Spinal cord (tissue), 9 donors: ENCODE measurements at regions not wholly inside any gene's neighbourhood (a gene's known extent, or its start where the extent isn't known, plus 50 kb on each side); places are given as distances from the start of the nearest gene placed in this dataset.
A peak's percentile ranks its signal among the peaks of the same experiment; 100 is the strongest.

Source experiments
- DNase-seq, 6 donors: peaks; one replicate each; pipeline versions ENCODE4 v3.0.0 to v3.0.0-alpha.2; 2013 to 2015; ENCODE audit warnings: low spot score in 6 of 6, low read depth in 4 of 6
- H3K27ac ChIP-seq: one replicate; pipeline ENCODE4 v1.5.1; 2013; ENCODE audit warnings: low read depth, low read length, control low read depth
- H3K27me3 ChIP-seq: one replicate; pipeline ENCODE4 v1.6.1; 2013; ENCODE audit warnings: low read length; ENCODE audit not compliant: control insufficient read depth, insufficient read depth
- H3K36me3 ChIP-seq: one replicate; pipeline ENCODE4 v1.6.1; 2013; ENCODE audit warnings: low read length; ENCODE audit not compliant: control insufficient read depth, insufficient read depth
- H3K4me1 ChIP-seq: one replicate; pipeline ENCODE4 v1.6.1; 2013; ENCODE audit warnings: low read length; ENCODE audit not compliant: control insufficient read depth, insufficient read depth
- H3K4me3 ChIP-seq: one replicate; pipeline ENCODE4 v1.5.1; 2013; ENCODE audit warnings: low read depth, low read length, control low read depth
- H3K9me3 ChIP-seq: one replicate; pipeline ENCODE4 v1.6.1; 2013; ENCODE audit warnings: low read length; ENCODE audit not compliant: control insufficient read depth, insufficient read depth
- WGBS: methylation state at CpG from one replicate; pipeline ENCODE4 v1.1.5; 2013; ENCODE audit warnings: missing lambda C conversion rate; ENCODE audit not compliant: insufficient coverage; 5-methylcytosine and 5-hydroxymethylcytosine counted together
- donor health status: healthy.

DNA sequence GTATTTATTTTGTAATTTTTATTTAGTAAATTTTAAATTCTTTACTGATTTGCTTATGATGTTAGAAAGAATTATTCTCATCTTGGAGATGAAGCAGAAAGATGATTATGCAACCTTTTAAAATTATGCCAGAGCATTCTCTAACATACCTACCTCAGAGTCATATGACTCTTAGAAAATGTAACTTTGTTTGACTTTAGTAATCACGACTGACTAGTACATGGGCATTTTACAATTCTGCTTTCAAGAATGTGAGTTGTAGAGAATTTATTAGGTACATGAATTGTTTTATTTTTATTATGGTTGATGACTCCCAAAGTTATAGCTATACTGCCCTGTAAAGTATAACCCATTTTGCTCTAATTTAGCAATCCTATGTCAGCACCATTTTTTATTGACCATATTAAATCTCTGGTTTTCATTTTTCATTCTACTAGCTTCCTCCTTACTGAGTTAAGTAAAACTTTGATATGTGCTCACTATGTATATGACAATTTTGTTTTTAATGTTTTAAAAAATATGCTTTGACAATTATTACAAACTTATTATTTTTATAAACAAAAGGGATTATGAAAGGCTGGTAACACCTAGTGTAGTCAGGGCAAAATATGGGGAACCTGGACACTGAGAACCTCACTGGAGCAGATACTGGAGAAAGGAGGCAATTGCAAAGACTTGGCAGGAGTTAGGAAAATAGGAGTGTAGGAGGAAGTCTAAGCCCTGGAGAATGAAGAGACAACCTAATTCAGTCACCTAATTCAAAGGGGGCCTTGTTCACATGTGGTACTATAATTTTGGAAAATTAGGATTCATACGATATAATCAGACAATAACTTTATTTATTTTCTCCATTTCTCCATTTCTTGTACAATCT, 249.7 kb upstream of the DAB2 start:
- no peak overlapping the region for H3K4me3 ChIP-seq
- H3K27ac ChIP-seq = no peak overlapping the region
- WGBS = no CpG with 5 or more reads among the region's 2 CpGs
- H3K4me1 ChIP-seq = no peaks in the 10 kb centered on the region
- no peaks in the 10 kb centered on the region for H3K36me3 ChIP-seq
- no peak for DNase-seq
- H3K9me3 ChIP-seq = no peaks in the 10 kb centered on the region
- H3K27me3 ChIP-seq = no peaks in the 10 kb centered on the region

DNA sequence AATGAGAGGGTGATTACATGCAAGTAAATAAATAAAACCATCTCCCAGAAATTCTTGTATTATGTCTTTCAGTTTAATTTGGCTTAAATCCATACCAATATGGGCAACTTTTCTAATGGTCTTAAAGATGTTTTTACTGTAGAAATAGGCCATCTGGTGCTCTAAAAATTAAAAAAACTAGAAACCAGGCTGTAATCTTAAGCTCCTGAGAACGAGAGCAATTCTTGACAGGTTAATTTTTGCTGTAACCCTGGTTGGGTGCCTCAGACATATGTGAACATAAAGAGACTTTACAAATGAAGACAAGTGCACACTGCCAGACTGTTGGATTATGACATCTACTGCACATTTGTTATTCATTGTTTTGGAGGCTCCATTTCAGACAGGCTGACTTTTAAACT, 246.8 kb upstream of the DAB2 start:
- no peaks in the 10 kb centered on the region for H3K27me3 ChIP-seq
- WGBS = 13% methylated on average over 1 of the region's 1 CpG
- H3K4me1 ChIP-seq = no peaks in the 10 kb centered on the region
- DNase-seq = peak in 2 of 6 donors; percentile 32 to 56
- no peak overlapping the region for H3K27ac ChIP-seq
- no peaks in the 10 kb centered on the region for H3K9me3 ChIP-seq
- no peak overlapping the region for H3K4me3 ChIP-seq
- no peaks in the 10 kb centered on the region for H3K36me3 ChIP-seq

DNA sequence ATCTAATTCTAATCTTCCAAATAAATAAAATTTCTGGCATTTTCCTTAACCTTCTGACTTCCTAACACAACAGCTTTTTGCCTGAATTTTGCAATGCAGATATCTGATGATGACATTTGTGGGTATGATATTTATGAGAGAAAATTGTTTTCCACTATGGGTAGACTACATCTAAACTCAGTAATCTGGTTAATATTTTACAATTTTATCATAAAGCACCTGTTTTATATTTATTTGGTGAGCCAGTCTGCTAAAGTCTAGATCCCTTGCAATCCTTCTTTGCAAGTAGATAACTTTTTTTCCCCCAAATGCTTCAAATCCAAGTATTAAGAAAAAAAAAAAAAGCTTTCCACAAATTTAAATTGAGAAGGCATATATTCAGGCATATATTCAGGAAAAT, 246.2 kb upstream of the DAB2 start:
- Histone ChIP-seq H3K27me3 (no peaks in the 10 kb centered on the region), H3K27ac (no peak overlapping the region), H3K36me3 (no peaks in the 10 kb centered on the region), H3K4me3 (no peak overlapping the region), H3K9me3 (no peaks in the 10 kb centered on the region), H3K4me1 (no peaks in the 10 kb centered on the region)
- no peak for DNase-seq

DNA sequence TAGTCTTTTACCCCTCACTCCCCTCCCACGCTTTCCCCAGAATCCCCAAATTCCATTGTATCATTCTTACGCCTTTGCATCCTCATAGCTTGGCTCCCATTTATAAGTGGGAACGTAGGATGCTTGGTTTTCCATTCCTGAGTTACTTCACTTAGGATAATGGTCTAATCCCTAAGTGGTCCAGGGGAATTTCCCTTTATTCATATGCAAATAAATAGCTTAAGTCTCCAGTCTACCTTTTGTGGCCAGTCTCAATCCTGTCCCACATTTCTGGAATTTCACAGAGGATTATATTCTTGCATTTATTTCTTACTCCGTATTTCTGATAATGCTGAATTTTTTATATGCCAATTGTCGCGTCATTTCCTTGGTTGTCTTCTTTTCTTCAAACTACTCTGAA, 245.6 kb upstream of the DAB2 start:
- Histone ChIP-seq H3K4me3 (no peak overlapping the region), H3K9me3 (no peaks in the 10 kb centered on the region), H3K4me1 (no peaks in the 10 kb centered on the region), H3K27me3 (no peaks in the 10 kb centered on the region), H3K36me3 (no peaks in the 10 kb centered on the region), H3K27ac (no peak overlapping the region)
- no peak for DNase-seq
- 100% methylated on average over 1 of the region's 6 CpGs for WGBS

DNA sequence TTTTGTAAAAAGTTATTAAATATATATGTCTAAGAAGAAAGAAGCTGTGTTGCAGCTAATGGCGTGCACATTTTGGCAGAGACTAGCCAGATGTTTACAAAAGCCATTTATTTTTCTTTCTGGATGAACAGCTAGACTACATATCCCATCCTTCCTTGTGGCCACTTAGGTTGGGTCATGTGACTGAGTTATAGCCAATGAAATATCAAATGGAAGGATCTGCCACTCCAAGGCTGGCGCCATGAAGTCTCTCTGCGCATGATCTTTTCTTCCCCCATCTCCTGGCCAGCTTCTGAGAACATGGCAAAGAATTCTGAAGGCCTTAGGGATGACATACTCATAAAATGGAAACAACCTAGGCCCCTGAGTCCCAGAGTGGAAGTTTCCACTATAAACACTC, 244.2 kb upstream of the DAB2 start:
- no peaks in the 10 kb centered on the region for H3K27me3 ChIP-seq
- no peaks in the 10 kb centered on the region for H3K9me3 ChIP-seq
- H3K36me3 ChIP-seq = no peaks in the 10 kb centered on the region
- H3K4me3 ChIP-seq = no peak overlapping the region
- no peaks in the 10 kb centered on the region for H3K4me1 ChIP-seq
- DNase-seq = peak in 1 of 6 donors; percentile 4
- WGBS = 100% methylated on average over 1 of the region's 3 CpGs
- H3K27ac ChIP-seq = no peak overlapping the region

DNA sequence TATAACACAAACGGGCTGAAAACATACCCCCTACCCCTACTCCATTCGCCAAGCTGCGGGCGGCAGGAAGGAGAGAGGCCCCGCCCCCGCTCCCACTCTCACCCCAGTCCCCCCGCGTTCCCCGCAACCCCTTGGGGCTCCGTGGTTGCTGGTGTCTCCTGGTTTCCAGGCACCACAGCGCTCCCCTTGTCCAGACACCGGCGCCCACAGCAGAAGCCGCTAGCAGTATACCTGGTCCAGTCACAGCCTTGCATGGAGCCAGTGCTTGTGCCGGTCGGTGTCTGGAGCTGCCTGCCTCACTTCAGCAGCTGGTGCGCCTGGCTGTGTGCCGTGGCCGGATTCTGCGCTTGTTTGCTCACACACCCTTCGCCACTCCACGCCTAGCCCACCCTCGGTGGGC, 240.5 kb upstream of the DAB2 start:
- 96% methylated on average over 17 of the region's 23 CpGs for WGBS
- Histone ChIP-seq H3K27me3 (no peaks in the 10 kb centered on the region), H3K36me3 (no peaks in the 10 kb centered on the region), H3K4me3 (no peak overlapping the region), H3K9me3 (no peaks in the 10 kb centered on the region), H3K4me1 (no peaks in the 10 kb centered on the region), H3K27ac (no peak overlapping the region)
- no peak for DNase-seq

DNA sequence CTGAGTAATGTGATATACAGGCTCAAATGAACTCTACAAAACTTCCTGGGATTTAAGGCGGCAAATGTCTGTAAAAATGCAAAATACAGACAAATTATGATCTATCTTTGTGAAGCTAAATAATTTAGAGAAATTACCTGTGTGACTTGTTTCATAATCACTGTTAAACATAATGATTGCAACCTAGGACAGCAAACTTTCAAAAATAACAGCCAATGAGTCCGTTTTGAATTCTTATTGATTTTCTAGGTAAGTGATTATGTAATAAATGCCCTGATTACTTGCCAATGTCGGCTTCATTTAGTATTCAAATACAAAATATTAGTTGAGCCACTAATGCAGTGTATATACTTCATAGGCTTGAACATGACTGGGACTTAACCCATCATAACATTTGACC, 238.2 kb upstream of the DAB2 start:
- H3K27me3 ChIP-seq = no peaks in the 10 kb centered on the region
- no peaks in the 10 kb centered on the region for H3K4me1 ChIP-seq
- DNase-seq = no peak
- no peak overlapping the region for H3K27ac ChIP-seq
- H3K36me3 ChIP-seq = no peaks in the 10 kb centered on the region
- H3K4me3 ChIP-seq = no peak overlapping the region
- no CpG with 5 or more reads among the region's 3 CpGs for WGBS
- no peaks in the 10 kb centered on the region for H3K9me3 ChIP-seq

DNA sequence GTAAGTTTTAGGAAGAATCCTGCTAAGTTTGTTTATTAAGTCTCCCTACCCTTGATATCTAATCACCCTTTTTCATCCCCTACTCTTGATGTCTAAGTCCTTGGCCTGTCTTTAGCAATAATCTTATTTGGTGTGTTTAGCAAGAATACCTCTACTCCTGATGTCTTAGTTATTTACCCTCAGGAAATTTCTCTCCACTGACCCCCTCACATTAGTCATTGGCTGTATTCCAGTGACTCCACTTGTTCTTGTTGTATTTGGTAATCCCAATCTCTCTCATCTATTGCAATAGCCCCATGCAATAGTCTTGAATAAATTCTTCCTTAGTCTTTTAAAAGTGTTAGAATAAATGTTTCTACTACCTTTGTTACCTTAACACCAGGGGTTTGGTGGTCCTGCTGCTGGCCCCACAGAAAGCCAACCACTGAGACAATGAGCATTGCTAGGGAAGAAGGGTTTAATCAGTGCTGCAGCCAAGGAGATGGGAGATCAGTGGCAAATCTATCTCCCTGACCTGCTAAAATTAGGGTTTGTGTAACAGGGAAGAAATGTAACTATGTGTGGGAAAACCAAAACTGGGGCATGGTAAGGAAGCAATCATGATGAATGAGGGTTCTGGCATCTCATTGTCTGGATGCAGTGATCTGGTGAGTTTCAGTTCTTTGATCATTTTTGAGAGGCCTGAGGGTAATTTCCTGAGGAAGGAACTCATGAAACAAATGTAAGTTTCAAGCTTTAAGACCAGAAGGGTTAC, 236.4 kb upstream of the DAB2 start:
- no peak overlapping the region for H3K27ac ChIP-seq
- H3K36me3 ChIP-seq = no peaks in the 10 kb centered on the region
- no peaks in the 10 kb centered on the region for H3K27me3 ChIP-seq
- DNase-seq = no peak
- H3K9me3 ChIP-seq = no peaks in the 10 kb centered on the region
- no peak overlapping the region for H3K4me3 ChIP-seq
- H3K4me1 ChIP-seq = no peaks in the 10 kb centered on the region

DNA sequence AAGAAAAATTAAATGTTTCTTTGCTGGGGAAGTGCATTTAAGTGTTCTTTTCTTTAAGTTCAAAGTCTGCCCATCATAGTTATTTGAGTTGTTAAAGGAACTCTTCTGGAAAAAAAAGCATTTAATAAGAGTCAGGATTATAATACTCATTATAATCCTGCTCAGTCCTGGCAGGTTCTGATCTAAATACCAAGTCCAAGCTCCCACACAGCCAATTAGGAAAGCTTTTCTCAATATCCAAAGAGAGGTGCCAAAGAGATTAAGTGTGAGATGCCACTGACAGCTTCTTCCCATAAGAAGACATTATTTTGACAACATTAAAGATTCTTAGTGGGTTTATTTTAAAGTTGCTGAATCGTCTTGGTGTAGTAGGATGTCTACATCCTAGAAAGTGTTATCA, 235.2 kb upstream of the DAB2 start:
- no peak overlapping the region for H3K4me3 ChIP-seq
- H3K27me3 ChIP-seq = no peaks in the 10 kb centered on the region
- H3K36me3 ChIP-seq = no peaks in the 10 kb centered on the region
- H3K4me1 ChIP-seq = no peaks in the 10 kb centered on the region
- DNase-seq = no peak
- H3K9me3 ChIP-seq = no peaks in the 10 kb centered on the region
- no peak overlapping the region for H3K27ac ChIP-seq
- no CpG with 5 or more reads among the region's 1 CpG for WGBS

DNA sequence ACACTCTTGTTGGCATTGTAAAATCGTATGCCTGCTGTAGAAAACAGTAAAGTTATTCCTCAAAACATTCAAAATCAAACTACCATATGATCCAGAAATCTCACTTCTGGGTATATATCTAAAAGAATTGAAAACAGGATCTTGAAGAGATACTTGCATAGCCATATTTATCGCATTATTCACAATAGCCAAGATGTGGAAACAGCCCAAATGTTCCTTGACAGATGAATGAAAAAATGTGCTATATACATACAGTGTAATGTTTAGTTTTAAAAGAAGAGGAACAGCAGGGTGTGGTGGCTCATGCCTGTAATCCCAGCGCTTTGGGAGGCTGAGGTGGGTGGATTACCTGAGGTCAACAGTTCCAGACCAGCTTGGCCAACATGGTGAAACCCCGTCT, 234.1 kb upstream of the DAB2 start:
- no peaks in the 10 kb centered on the region for H3K9me3 ChIP-seq
- H3K4me1 ChIP-seq = no peaks in the 10 kb centered on the region
- WGBS = 93% methylated on average over 2 of the region's 4 CpGs
- DNase-seq = no peak
- H3K36me3 ChIP-seq = no peaks in the 10 kb centered on the region
- H3K4me3 ChIP-seq = no peak overlapping the region
- H3K27ac ChIP-seq = no peak overlapping the region
- H3K27me3 ChIP-seq = no peaks in the 10 kb centered on the region
